ENCODE measurements at regions not wholly inside any gene's neighbourhood (a gene's known extent, or its start where the extent isn't known, plus 50 kb on each side); places are given as distances from the start of the nearest gene placed in this dataset.

GRCh38 chr17:72426948-72427760 lies 306.3 kb downstream of the SOX9 start:
- TF ChIP-seq TAF1 (IDR thresholded peaks at IDR 0.05; ENCODE audit: borderline replicate concordance, insufficient read depth, low read length), result no peak
- TF ChIP-seq POLR2AphosphoS5 (IDR thresholded peaks at IDR 0.05; ENCODE audit: low read depth, low read length), result no peak
- no peak for TF ChIP-seq REST (IDR thresholded peaks at IDR 0.05; ENCODE audit: insufficient read depth in 1 of 2, low read depth in 2 of 2, low read length in 2 of 2)

Measured in PFSK-1 (cell line).